ENCODE measurements at regions not wholly inside any gene's neighbourhood (a gene's known extent, or its start where the extent isn't known, plus 50 kb on each side); places are given as distances from the start of the nearest gene placed in this dataset.
A peak's percentile ranks its signal among the peaks of the same experiment; 100 is the strongest.
"Not testable (repeated sequence)": the region's sequence is repeated elsewhere in the genome, so short reads cannot be mapped to it uniquely, and the experiment has no call there.

DNA sequence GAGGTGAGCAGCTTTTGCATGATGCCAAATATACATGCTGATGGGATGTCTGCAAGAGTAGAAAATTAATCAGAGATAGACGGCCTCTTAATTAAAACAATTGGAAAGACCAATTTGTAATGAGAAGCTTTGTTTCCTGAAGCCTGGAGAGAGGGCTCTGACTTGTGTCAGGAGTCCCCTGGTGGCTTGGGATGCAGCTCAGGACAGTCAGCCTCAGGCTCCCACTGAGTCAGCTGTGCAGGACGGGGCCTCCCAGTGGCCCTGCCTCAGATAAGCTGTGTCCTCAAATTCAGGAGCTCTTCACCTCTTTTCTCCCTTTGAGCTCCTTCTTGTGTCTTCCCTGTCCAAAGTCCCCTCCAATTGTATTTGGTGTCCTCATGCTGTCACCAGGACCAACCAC is 438.9 kb upstream of the PODXL start:
- DNase-seq (ENCODE audit: low read depth in 1 of 2, low spot score in 1 of 2): no peak
- ChIA-PET POLR2A (no interaction called here), CTCF (interaction anchor here (0.8 to 0.9 kb wide), 2 partner anchors 58 to 241 kb away, joined by 3 read pairs; no protein-coding TSS in a partner anchor)
- TF ChIP-seq KDM1A (IDR thresholded peaks at IDR 0.05; ENCODE audit: low read depth) (no peak), SMC3 (IDR thresholded peaks at IDR 0.05) (no peak), ZNF302 (CRISPR knock-in tag; IDR thresholded peaks at IDR 0.05) (no peak), JUNB (IDR thresholded peaks at IDR 0.05) (no peak), HES2 (IDR thresholded peaks at IDR 0.05) (no peak), ESRRA (IDR thresholded peaks at IDR 0.05; ENCODE audit: borderline replicate concordance, low read length) (no peak), NFE2L2 (conservative IDR thresholded peaks at IDR 0.05; ENCODE audit: low read length) (no peak), RNF2 (IDR thresholded peaks at IDR 0.05; ENCODE audit: borderline replicate concordance, low read depth) (no peak), RAD21 (conservative IDR thresholded peaks at IDR 0.05 in 1 of 2, IDR thresholded peaks at IDR 0.05 in 1 of 2) (no peak), HOXA7 (CRISPR knock-in tag; IDR thresholded peaks at IDR 0.05) (no peak), CBX2 (IDR thresholded peaks at IDR 0.05; ENCODE audit: borderline replicate concordance, low read depth) (no peak), ELK1 (IDR thresholded peaks at IDR 0.05; ENCODE audit: low read depth, low read length) (no peak), MAZ (IDR thresholded peaks at IDR 0.05; ENCODE audit: borderline replicate concordance, low read depth, low read length) (no peak), E2F6 (IDR thresholded peaks at IDR 0.05; ENCODE audit: borderline replicate concordance, low read depth) (no peak), MYC (IDR thresholded peaks at IDR 0.05; ENCODE audit: borderline replicate concordance, low read length) (no peak), EP300 (IDR thresholded peaks at IDR 0.05) (no peak), TP53 (CRISPR knock-in tag; IDR thresholded peaks at IDR 0.05) (no peak), NR3C1 (IDR thresholded peaks at IDR 0.05) (no peak)
- no peak for FAIRE-seq
- 67% methylated on average over 2 of the region's 2 CpGs for WGBS (ENCODE audit: missing lambda C conversion rate)
- H3K27ac ChIP-seq: no peak overlapping the region
- no peaks in the 10 kb centered on the region for H3K4me1 ChIP-seq
- no peaks in the 10 kb centered on the region for H3K9me3 ChIP-seq
- no peak overlapping the region for H3K4me3 ChIP-seq
- no peak overlapping the region for H3K4me2 ChIP-seq
- ATAC-seq: no peak

- DNase-seq (ENCODE audit: low read depth in 1 of 2, low spot score in 1 of 2); POLR2A ChIA-PET; ATAC-seq; H3K4me1 ChIP-seq; H3K4me2 ChIP-seq; CTCF ChIA-PET; H3K9me3 ChIP-seq; H3K27ac ChIP-seq; H3K4me3 ChIP-seq; FAIRE-seq: not testable (repeated sequence)
- peak; percentile 24 for TF ChIP-seq MAFK (IDR thresholded peaks at IDR 0.05; ENCODE audit: partially characterized antibody)
These were observed 424.6 kb upstream of the PODXL start for GRCh38 chr7:131981069-131981468.

DNA sequence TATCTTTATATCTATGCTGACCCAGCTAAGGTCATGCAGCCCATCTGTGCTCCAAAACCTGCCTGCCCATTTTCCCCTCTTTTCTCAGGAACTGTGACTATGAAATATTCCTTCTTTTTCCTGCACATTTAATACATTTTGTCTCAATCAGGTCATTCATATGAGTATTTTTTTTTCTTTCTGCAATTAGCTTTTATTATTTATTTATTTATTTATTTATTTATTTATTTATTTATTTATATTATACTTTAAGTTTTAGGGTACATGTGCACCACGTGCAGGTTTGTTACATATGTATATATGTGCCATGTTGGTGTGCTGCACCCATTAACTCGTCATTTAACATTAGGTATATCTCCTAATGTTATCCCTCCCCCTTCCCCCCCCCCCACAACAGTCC is 421.7 kb upstream of the PODXL start:
- H3K4me2 ChIP-seq; H3K4me3 ChIP-seq; H3K27ac ChIP-seq; DNase-seq (ENCODE audit: low read depth in 1 of 2, low spot score in 1 of 2); H3K9me3 ChIP-seq; POLR2A ChIA-PET; ATAC-seq; H3K4me1 ChIP-seq; FAIRE-seq: not testable (repeated sequence)
- peak; percentile 55 for TF ChIP-seq ZC3H11A (IDR thresholded peaks at IDR 0.05)
- 22% methylated on average over 2 of the region's 2 CpGs for WGBS (ENCODE audit: missing lambda C conversion rate)
- CTCF ChIA-PET: interaction anchor here (1.0 kb wide), 1 partner anchor 119 kb away, joined by 3 read pairs; no protein-coding TSS in a partner anchor

DNA sequence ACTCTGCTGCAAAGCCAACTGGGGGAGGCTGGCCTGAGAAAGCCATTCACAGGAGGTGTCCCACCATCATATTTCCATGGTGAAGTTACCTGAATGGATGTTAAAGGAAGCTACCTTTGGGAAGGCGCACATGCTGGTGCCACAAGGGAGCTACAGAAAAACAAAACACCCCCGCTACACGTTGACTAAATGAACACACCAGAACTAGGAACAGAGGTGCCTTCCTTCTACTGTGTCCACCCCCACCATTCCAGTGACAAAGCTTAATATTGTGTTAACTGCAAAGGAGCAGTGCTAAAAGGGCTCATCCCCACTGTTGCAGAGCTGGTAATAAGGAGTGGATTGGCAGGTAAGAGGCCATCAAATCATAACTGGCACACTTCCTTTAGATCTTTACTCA is 420.0 kb upstream of the PODXL start:
- no peak overlapping the region for H3K4me2 ChIP-seq
- H3K9me3 ChIP-seq: peaks cover 7% of the 10 kb centered on the region; the same call in 2 of the 3 replicates
- 72% methylated on average over 3 of the region's 3 CpGs for WGBS (ENCODE audit: missing lambda C conversion rate)
- no peak for FAIRE-seq
- DNase-seq (ENCODE audit: low read depth in 1 of 2, low spot score in 1 of 2): no peak
- ATAC-seq: no peak
- ChIA-PET CTCF (interaction anchor here (1.0 to 2.9 kb wide), 3 partner anchors 31 to 276 kb away, joined by 3 to 12 read pairs (median 4); no protein-coding TSS in a partner anchor), POLR2A (no interaction called here)
- H3K4me1 ChIP-seq: no peaks in the 10 kb centered on the region
- no peak overlapping the region for H3K4me3 ChIP-seq
- no peak overlapping the region for H3K27ac ChIP-seq
- TF ChIP-seq REST (IDR thresholded peaks at IDR 0.05) (no peak), CHD2 (IDR thresholded peaks at IDR 0.05; ENCODE audit: low read length, partially characterized antibody) (no peak), HEYL (CRISPR knock-in tag; IDR thresholded peaks at IDR 0.05) (no peak), EHF (CRISPR knock-in tag; IDR thresholded peaks at IDR 0.05) (no peak)
- TF ChIP-seq, protein P1, sequence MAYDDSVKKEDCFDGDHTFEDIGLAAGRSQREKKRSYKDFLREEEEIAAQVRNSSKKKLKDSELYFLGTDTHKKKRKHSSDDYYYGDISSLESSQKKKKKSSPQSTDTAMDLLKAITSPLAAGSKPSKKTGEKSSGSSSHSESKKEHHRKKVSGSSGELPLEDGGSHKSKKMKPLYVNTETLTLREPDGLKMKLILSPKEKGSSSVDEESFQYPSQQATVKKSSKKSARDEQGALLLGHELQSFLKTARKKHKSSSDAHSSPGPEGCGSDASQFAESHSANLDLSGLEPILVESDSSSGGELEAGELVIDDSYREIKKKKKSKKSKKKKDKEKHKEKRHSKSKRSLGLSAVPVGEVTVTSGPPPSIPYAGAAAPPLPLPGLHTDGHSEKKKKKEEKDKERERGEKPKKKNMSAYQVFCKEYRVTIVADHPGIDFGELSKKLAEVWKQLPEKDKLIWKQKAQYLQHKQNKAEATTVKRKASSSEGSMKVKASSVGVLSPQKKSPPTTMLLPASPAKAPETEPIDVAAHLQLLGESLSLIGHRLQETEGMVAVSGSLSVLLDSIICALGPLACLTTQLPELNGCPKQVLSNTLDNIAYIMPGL (CRISPR knock-in tag; IDR thresholded peaks at IDR 0.05; ENCODE audit: borderline replicate concordance): no peak

All from A549 (cell line).